ENCODE measurements at regions not wholly inside any gene's neighbourhood (a gene's known extent, or its start where the extent isn't known, plus 50 kb on each side); places are given as distances from the start of the nearest gene placed in this dataset.
"Not testable (repeated sequence)": the region's sequence is repeated elsewhere in the genome, so short reads cannot be mapped to it uniquely, and the experiment has no call there.

- no peak for DNase-seq (ENCODE audit: low read depth)
- no peak overlapping the region for H3K4me3 ChIP-seq (ENCODE audit: low read depth, low read length)
Observed at GRCh38 chr5:39628348-39628747, 203.6 kb upstream of the DAB2 start.

GRCh38 chr5:39624890-39625289 is 200.1 kb upstream of the DAB2 start:
- no peak for DNase-seq (ENCODE audit: low read depth)
- no peak overlapping the region for H3K4me3 ChIP-seq (ENCODE audit: low read depth, low read length)

DNA sequence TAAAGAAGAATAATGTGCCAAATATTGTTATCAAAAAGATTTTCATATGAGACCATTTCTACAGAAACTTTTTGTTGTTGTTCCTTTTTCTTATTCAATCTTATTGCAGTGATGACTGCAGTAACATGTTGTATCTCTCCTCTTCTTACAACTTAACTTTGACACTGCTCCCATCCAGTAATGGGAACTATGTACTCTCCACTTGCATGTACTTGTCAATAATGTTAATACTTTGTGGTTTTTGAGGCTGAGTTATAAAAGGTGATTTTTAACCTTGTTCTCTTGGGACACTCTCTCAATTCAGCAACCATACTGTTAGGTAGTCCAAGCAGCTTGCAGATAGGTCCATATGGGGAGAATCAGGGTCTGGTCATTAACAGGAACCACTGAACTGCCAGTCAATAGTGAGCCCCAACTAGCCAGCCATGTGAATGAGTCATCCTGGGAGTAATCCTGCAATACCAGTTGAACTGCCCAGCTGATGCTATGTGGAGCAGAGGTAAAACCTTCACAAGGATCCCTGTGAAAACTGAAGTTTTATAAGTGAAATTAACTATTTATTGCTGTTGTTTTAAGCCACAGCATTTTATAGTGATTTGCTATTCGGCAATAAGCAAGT is 199.6 kb upstream of the DAB2 start:
- no peak for DNase-seq (ENCODE audit: low read depth)
- H3K4me3 ChIP-seq (ENCODE audit: low read depth, low read length) = no peak overlapping the region

DNA sequence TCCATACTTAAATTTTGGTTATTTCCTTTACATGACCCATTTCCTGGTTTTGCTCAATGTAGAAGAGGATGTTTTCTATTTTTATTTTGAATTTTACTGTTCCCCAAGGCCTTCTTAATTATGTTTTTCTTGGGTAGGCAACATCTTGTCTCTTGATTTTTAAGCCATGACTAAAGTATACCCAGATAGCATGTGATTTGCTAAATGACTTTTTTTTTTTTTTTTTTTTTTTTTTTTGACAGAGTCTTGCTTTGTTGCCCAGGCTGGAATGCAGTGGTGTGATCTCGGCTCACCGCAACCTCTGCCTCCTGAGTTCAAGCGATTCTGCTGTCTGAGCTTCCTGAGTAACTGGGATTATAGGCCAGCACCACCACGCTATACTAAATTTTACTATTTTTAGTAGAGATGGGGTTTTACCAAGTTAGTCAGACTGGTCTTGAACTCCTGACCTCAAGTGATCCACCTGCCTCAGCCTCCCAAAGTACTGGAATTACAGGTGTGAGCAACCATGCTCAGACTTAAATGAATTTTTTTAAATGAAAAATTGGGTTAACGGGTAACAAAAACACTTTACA is 198.6 kb upstream of the DAB2 start:
- H3K4me3 ChIP-seq (ENCODE audit: low read depth, low read length) = no peak overlapping the region
- DNase-seq (ENCODE audit: low read depth) = no peak

- DNase-seq (ENCODE audit: low read depth) = no peak
Observed at GRCh38 chr5:39622281-39622680, 197.5 kb upstream of the DAB2 start.

GRCh38 chr5:39619168-39619818 is 194.5 kb upstream of the DAB2 start:
- no peak overlapping the region for H3K4me3 ChIP-seq (ENCODE audit: low read depth, low read length)
- no peak for DNase-seq (ENCODE audit: low read depth)

More at GRCh38 chr5:39622281-39622680, 197.5 kb upstream of the DAB2 start:
- no peak overlapping the region for H3K4me3 ChIP-seq (ENCODE audit: low read depth, low read length)

- DNase-seq (ENCODE audit: low read depth) = no peak
- H3K4me3 ChIP-seq (ENCODE audit: low read depth, low read length) = no peak overlapping the region
Observed at GRCh38 chr5:39618391-39618790, 193.6 kb upstream of the DAB2 start.

DNA sequence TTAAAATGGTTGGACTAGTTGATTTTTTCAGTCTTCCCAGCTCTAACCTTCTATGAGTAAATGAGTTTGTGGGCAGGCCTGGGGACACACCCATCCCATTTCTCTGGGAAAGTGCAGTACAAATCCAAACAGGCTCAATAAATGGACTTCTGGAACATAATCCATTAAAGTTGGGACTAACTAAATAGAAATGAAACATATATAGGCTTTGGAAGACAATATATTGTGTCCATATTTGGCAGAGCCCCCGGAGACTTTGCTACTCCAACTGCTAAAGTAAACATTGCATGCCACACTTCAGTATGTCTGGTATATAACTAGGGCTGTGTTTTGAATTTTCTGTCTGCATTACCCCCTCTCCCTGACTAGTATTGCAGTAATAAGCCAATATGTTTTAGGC is 191.4 kb upstream of the DAB2 start:
- no peak overlapping the region for H3K4me3 ChIP-seq (ENCODE audit: low read depth, low read length)
- DNase-seq (ENCODE audit: low read depth) = no peak

- not testable (repeated sequence) for DNase-seq (ENCODE audit: low read depth); H3K4me3 ChIP-seq (ENCODE audit: low read depth, low read length)
Observed at GRCh38 chr5:39611076-39611475, 186.3 kb upstream of the DAB2 start.

GRCh38 chr5:39608024-39608423 is 183.2 kb upstream of the DAB2 start:
- DNase-seq (ENCODE audit: low read depth) = peak; percentile 85
- no peak overlapping the region for H3K4me3 ChIP-seq (ENCODE audit: low read depth, low read length)

DNA sequence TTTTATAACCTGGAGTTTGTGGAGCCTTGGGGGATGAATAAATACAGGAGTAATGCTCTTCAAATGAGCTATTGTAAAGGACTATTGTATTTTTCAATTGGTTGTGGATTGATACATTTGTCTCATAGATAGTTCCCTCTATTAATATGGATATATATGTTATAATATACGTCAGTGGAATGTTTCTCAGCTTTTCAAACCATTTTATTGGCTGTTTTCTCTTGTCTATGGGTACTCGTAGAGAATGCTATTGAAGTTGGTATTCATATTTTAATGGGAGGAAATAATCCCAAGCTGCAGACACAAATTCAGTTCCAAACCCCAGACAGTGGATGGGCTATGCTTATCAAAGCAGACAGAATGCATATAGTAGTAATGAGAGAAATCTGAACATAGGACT is 181.8 kb upstream of the DAB2 start:
- no peak for DNase-seq (ENCODE audit: low read depth)
- H3K4me3 ChIP-seq (ENCODE audit: low read depth, low read length) = no peak overlapping the region

DNA sequence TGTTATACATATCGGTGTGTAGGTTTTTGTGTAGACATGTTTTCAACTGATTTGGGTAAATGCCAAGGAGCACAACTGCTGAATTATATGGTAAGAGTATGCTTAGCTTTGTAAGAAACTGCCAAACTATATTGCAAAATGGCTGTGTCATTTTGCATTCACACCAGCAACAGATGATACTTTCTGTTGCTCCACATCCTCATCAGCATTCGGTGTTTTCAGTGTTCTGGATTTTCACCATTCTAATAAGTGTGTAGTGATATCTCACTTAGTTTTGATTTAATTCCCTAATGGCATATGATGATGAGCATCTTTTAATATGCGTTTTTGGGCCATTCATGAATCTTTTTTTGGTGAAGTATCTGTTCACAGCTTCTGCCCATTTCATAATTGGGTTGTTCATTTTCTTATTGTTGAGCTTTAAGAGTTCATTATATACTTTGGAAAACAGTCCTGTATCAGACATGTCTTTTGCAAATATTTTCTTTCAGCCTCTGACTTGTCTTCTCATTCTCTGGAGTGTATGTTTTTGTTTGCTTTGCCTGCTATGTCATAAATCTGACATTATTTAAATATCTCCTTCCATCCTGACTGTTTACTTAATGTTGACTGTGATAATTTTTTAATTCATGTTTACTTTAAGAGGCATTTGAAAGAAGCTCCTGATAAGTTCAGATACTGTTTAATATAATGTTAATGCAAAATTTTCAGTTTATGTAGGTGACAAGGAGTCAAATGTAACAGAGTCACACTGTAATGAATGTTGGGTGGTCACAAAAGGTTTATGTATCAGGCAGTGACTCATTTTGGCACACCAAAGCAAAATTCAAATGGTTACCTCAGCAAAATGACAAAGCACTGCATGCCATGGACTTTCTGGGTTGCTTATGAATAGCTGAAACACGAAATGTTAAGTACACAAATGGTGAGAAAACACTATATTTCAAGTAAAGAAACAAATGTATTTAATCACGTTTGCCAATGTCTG is 181.1 kb upstream of the DAB2 start:
- DNase-seq (ENCODE audit: low read depth) = peak; percentile 50
- no peak overlapping the region for H3K4me3 ChIP-seq (ENCODE audit: low read depth, low read length)

DNA sequence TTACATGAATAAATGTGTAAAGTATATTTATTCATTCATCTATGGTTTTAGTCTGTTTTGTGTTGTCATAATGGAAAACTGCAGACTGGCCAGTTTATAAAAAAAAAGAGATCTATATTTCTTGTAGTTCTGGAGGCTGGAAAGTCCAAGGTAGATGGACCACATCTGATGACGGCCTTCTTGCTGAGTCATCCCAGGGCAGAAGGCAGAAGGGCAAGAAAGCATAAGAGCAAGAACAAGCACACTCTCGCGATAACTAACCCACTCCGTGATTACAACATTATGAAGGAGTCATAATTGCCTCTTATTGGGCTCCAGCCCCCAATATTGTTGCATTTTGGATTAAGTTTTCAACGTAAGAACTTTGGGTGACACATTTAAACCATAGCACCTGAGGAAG is 180.4 kb upstream of the DAB2 start:
- H3K4me3 ChIP-seq (ENCODE audit: low read depth, low read length) = no peak overlapping the region
- no peak for DNase-seq (ENCODE audit: low read depth)

- DNase-seq (ENCODE audit: low read depth) = no peak
- H3K4me3 ChIP-seq (ENCODE audit: low read depth, low read length) = no peak overlapping the region
Observed at GRCh38 chr5:39604491-39604890, 179.7 kb upstream of the DAB2 start.

DNA sequence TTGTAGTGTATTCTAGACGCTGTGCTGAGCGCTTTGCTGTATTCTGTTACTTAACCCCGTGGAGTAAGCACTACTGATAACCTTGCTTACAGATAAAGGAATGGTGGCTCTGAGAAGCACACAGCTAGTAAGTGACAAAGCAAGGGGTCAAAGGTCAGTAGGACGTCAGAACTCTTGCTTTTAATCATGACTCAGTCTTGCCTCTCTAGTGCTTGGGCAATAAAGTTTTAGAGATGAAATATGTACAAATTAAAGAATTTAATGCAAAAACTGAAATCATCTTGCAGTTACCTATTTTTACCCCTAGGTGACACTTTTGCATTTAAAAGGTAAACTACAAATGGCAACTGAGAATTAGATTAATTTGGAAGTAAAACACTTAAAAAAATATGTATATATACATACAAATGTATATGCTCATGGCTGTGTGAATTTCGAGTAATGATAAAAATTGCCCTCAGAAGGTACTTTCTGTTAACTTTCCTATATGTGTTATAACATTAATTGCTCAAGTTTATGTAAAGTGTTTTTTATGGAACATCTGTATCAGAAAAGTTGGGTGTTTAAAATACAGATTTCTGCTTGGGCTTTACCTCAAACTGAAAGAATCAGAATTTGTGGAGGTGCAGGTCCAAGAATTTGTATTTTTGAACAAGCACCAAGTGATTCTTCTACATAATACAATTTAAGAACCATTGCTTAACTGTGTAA is 175.1 kb upstream of the DAB2 start:
- no peak overlapping the region for H3K4me3 ChIP-seq (ENCODE audit: low read depth, low read length)
- no peak for DNase-seq (ENCODE audit: low read depth)

DNA sequence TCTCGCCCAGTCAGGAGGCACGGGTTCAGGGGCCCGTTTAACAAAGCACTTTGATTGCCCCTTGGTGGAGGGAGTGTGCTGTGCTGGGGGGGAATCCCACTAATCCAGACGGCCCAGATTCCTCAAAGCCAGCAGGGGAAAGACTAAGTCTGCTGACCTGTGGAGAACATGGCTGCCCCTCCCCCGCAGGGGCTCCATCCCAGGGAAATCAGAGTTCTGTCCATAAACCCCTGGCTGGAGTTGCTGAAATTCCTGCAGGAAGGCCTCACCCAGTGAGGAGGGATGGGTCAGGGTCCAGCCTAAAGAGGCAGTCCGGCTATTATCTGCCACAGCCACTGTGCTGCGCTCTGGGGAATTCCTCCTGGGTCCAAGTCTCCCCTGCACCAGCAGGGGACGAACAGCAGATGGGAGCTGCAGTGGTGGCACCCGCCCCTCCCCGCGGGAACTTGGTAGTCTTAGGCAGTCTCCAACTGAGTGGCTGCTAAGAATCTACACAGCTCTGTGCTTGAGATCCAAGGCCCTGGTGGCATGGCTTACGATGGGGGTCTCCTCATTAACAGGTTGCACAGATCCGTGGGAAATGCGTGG is 174.0 kb upstream of the DAB2 start:
- H3K4me3 ChIP-seq (ENCODE audit: low read depth, low read length) = no peak overlapping the region

GRCh38 chr5:39588179-39588578 is 163.4 kb upstream of the DAB2 start:
- no peak overlapping the region for H3K4me3 ChIP-seq (ENCODE audit: low read depth, low read length)
- no peak for DNase-seq (ENCODE audit: low read depth)

More for the DNA sequence above, 174.0 kb upstream of the DAB2 start:
- DNase-seq (ENCODE audit: low read depth) = no peak

GRCh38 chr5:39587675-39588074 is 162.9 kb upstream of the DAB2 start:
- DNase-seq (ENCODE audit: low read depth) = no peak
- no peak overlapping the region for H3K4me3 ChIP-seq (ENCODE audit: low read depth, low read length)

- DNase-seq (ENCODE audit: low read depth) = no peak
- no peak overlapping the region for H3K4me3 ChIP-seq (ENCODE audit: low read depth, low read length)
Observed at GRCh38 chr5:39586185-39586584, 161.4 kb upstream of the DAB2 start.

Measured in skeletal muscle cell (primary cell).